ENCODE measurements at regions not wholly inside any gene's neighbourhood (a gene's known extent, or its start where the extent isn't known, plus 50 kb on each side); places are given as distances from the start of the nearest gene placed in this dataset.

GRCh38 chr16:85371948-85372347, 241.2 kb upstream of the GSE1 start:
- no peaks in the 10 kb centered on the region for H3K79me2 ChIP-seq (replicated peaks; ENCODE audit: insufficient read depth, low read length)
- H3K9ac ChIP-seq (ENCODE audit: low read length) = no peak overlapping the region
- no peak overlapping the region for H3K27ac ChIP-seq (ENCODE audit: low read length)
- H2AFZ ChIP-seq (ENCODE audit: low read depth, low read length) = no peak overlapping the region
- no peaks in the 10 kb centered on the region for H4K20me1 ChIP-seq (ENCODE audit: insufficient read depth)
- no peak overlapping the region for H3K4me2 ChIP-seq (ENCODE audit: low read length)
- no peaks in the 10 kb centered on the region for H3K9me2 ChIP-seq (ENCODE audit: insufficient read depth, low read length)
- no peaks in the 10 kb centered on the region for H3F3A ChIP-seq (ENCODE audit: insufficient read depth, low read length, poor library complexity, severe bottlenecking)
- H3K4me3 ChIP-seq (ENCODE audit: low read length) = no peak overlapping the region
- no peaks in the 10 kb centered on the region for H3K27me3 ChIP-seq (ENCODE audit: insufficient read depth, low read depth, low read length)
- TF ChIP-seq POLR2AphosphoS5 (IDR thresholded peaks at IDR 0.05) (no peak), RAD21 (conservative IDR thresholded peaks at IDR 0.05) (no peak), CTCF (IDR thresholded peaks at IDR 0.05; ENCODE audit: poor library complexity, severe bottlenecking) (no peak), TAF1 (IDR thresholded peaks at IDR 0.05; ENCODE audit: low read depth) (no peak), MXI1 (conservative IDR thresholded peaks at IDR 0.05; ENCODE audit: poor library complexity, severe bottlenecking) (no peak), REST (IDR thresholded peaks at IDR 0.05; ENCODE audit: borderline replicate concordance) (no peak), EZH2 (IDR thresholded peaks at IDR 0.05; ENCODE audit: borderline replicate concordance, insufficient read depth, low read length, poor library complexity, severe bottlenecking) (no peak), SMC3 (conservative IDR thresholded peaks at IDR 0.05; ENCODE audit: poor library complexity) (no peak), EP300 (conservative IDR thresholded peaks at IDR 0.05; ENCODE audit: poor library complexity, severe bottlenecking) (no peak)
- no peaks in the 10 kb centered on the region for H3K9me3 ChIP-seq (ENCODE audit: low read length)
- no peaks in the 10 kb centered on the region for H3K36me3 ChIP-seq (ENCODE audit: insufficient read depth, low read length)

- H3K27me3 ChIP-seq (ENCODE audit: insufficient read depth, low read depth, low read length) = no peaks in the 10 kb centered on the region
- no peak overlapping the region for H3K9ac ChIP-seq (ENCODE audit: low read length)
- H3K9me3 ChIP-seq (ENCODE audit: low read length) = no peaks in the 10 kb centered on the region
- no peaks in the 10 kb centered on the region for H3K36me3 ChIP-seq (ENCODE audit: insufficient read depth, low read length)
- no peaks in the 10 kb centered on the region for H3K79me2 ChIP-seq (replicated peaks; ENCODE audit: insufficient read depth, low read length)
- TF ChIP-seq TAF1 (IDR thresholded peaks at IDR 0.05; ENCODE audit: low read depth) (no peak), SMC3 (conservative IDR thresholded peaks at IDR 0.05; ENCODE audit: poor library complexity) (no peak), MXI1 (conservative IDR thresholded peaks at IDR 0.05; ENCODE audit: poor library complexity, severe bottlenecking) (no peak), RAD21 (conservative IDR thresholded peaks at IDR 0.05) (no peak), REST (IDR thresholded peaks at IDR 0.05; ENCODE audit: borderline replicate concordance) (no peak)
- no peak overlapping the region for H2AFZ ChIP-seq (ENCODE audit: low read depth, low read length)
- no peaks in the 10 kb centered on the region for H4K20me1 ChIP-seq (ENCODE audit: insufficient read depth)
- no peaks in the 10 kb centered on the region for H3K9me2 ChIP-seq (ENCODE audit: insufficient read depth, low read length)
- H3K4me2 ChIP-seq (ENCODE audit: low read length) = no peak overlapping the region
- H3K4me3 ChIP-seq (ENCODE audit: low read length) = no peak overlapping the region
- H3K27ac ChIP-seq (ENCODE audit: low read length) = no peak overlapping the region
- no peaks in the 10 kb centered on the region for H3F3A ChIP-seq (ENCODE audit: insufficient read depth, low read length, poor library complexity, severe bottlenecking)
Measured at GRCh38 chr16:85372627-85373372, 240.3 kb upstream of the GSE1 start.
